B cell (primary cell): ENCODE measurements at regions not wholly inside any gene's neighbourhood (a gene's known extent, or its start where the extent isn't known, plus 50 kb on each side); places are given as distances from the start of the nearest gene placed in this dataset.

Source experiments
- ATAC-seq: fragments of 200-7000 bp; cut with Tn5 transposase; one replicate; pipeline ENCODE4 v1.10.0; 2021; ENCODE audit warnings: low read depth, mild to moderate bottlenecking, moderate number of reproducible peaks, moderate library complexity
- CTCF ChIA-PET: fragments of 350-600 bp; sonication (Branson Sonifier 250); formaldehyde crosslinking; loops from one replicate; lab custom pipeline; 2021; ENCODE audit warnings: antibody characterized with exemption, inconsistent platforms; lab: Charles Lee
- POLR2A ChIA-PET: fragments of 350-600 bp; sonication (Branson Sonifier 250); formaldehyde crosslinking; loops from one replicate; lab custom pipeline; 2021; ENCODE audit warnings: antibody characterized with exemption; lab: Charles Lee
- DNase-seq: peaks from one replicate; pipeline ENCODE4 v3.0.0; 2013
- H2AFZ ChIP-seq: 2 replicates; pipeline ENCODE4 v1.6.1; 2012; ENCODE audit warnings: mild to moderate bottlenecking, low read depth, low read length; ENCODE audit not compliant: insufficient read depth, poor library complexity, severe bottlenecking
- H3K27ac ChIP-seq, 2 donors: 1 replicate in 1 of 2; 2 replicates in 1 of 2; pipeline ENCODE4 v1.5.1; 2012 to 2013; ENCODE audit warnings: low read length in 2 of 2, mild to moderate bottlenecking in 2 of 2, moderate library complexity in 1 of 2
- H3K27me3 ChIP-seq, 4 experiments: fragments of 200-600 bp in 1 of 4; sonication (generic) in 1 of 4; replicated peaks in 1 of 4; 1 replicate in 2 of 4; 2 replicates in 2 of 4; pipeline versions ENCODE4 v1.6.1 to v1.7.0; 2013 to 2016; ENCODE audit warnings: low read length in 3 of 4, mild to moderate bottlenecking in 2 of 4, mixed read lengths in 1 of 4, moderate library complexity in 1 of 4; ENCODE audit not compliant: insufficient read depth in 4 of 4, control insufficient read depth in 3 of 4; ENCODE audit errors: control extremely low read depth in 1 of 4
- H3K36me3 ChIP-seq, 2 experiments: replicated peaks in 1 of 2; 1 replicate in 1 of 2; 2 replicates in 1 of 2; pipeline versions ENCODE4 v1.6.1 to v1.7.1; 2013; ENCODE audit warnings: low read length in 1 of 2; ENCODE audit not compliant: insufficient read depth in 2 of 2, control insufficient read depth in 1 of 2; ENCODE audit errors: control extremely low read depth in 1 of 2, extremely low read depth in 1 of 2
- H3K4me1 ChIP-seq, 2 donors: fragments of 200-600 bp in 1 of 2; sonication (generic) in 1 of 2; 1 replicate in 1 of 2; 2 replicates in 1 of 2; pipeline versions ENCODE4 v1.5.1 to v1.6.1; 2013 to 2017; ENCODE audit warnings: low read length in 2 of 2; ENCODE audit not compliant: control insufficient read depth in 2 of 2, insufficient read depth in 2 of 2
- H3K4me2 ChIP-seq: replicated peaks from 2 replicates; pipeline ENCODE3; 2012; ENCODE audit warnings: mild to moderate bottlenecking, low read depth, low read length; ENCODE audit not compliant: poor library complexity, severe bottlenecking
- H3K4me3 ChIP-seq, 5 experiments: fragments of 200-600 bp in 1 of 5; sonication (generic) in 1 of 5; 1 replicate in 3 of 5; 2 replicates in 2 of 5; pipeline versions ENCODE4 v1.5.1 to v1.7.0; 2011 to 2016; ENCODE audit warnings: low read length in 4 of 5, mild to moderate bottlenecking in 4 of 5, low read depth in 2 of 5, control low read depth in 1 of 5, moderate library complexity in 1 of 5; ENCODE audit not compliant: insufficient read depth in 1 of 5; ENCODE audit errors: control extremely low read depth in 1 of 5, extremely low read depth in 1 of 5
- H3K79me2 ChIP-seq: fragments of 200-600 bp; sonication (generic); one replicate; pipeline ENCODE4 v1.6.0; 2016; ENCODE audit warnings: low read length; ENCODE audit not compliant: control insufficient read depth, insufficient read depth
- H3K9ac ChIP-seq: fragments of 200-600 bp; sonication (generic); 2 replicates; pipeline ENCODE4 v1.6.1; 2017; ENCODE audit warnings: mild to moderate bottlenecking, low read length, moderate library complexity
- H3K9me3 ChIP-seq, 3 donors: one replicate each; pipeline versions ENCODE4 v1.6.1 to v1.7.1; 2013; ENCODE audit warnings: low read length in 2 of 3; ENCODE audit not compliant: control insufficient read depth in 2 of 3, insufficient read depth in 1 of 3; ENCODE audit errors: control extremely low read depth in 1 of 3
- H4K20me1 ChIP-seq: 2 replicates; pipeline ENCODE4 v1.6.0; 2012; ENCODE audit warnings: mild to moderate bottlenecking, low read length; ENCODE audit not compliant: insufficient read depth, control insufficient read depth, poor library complexity, severe bottlenecking
- H3K27ac Mint-ChIP-seq: one replicate; pipeline ENCODE4 v1.8.0; 2021; ENCODE audit warnings: mixed read lengths
- H3K27me3 Mint-ChIP-seq: one replicate; pipeline ENCODE4 v1.8.0; 2021; ENCODE audit warnings: mixed read lengths
- H3K4me1 Mint-ChIP-seq: one replicate; pipeline ENCODE4 v1.8.0; 2021; ENCODE audit warnings: mixed read lengths
- H3K4me3 Mint-ChIP-seq: one replicate; pipeline ENCODE4 v1.8.0; 2021; ENCODE audit warnings: mixed read lengths
- H3K9me3 Mint-ChIP-seq: one replicate; pipeline ENCODE4 v1.8.0; 2022; ENCODE audit warnings: mixed read lengths; ENCODE audit not compliant: insufficient read depth
- EZH2 ChIP-seq: IDR thresholded peaks from 2 replicates; pipeline ENCODE4 v1.6.1; 2012; ENCODE audit warnings: borderline replicate concordance, low read depth, mild to moderate bottlenecking, moderate library complexity, low read length; ENCODE audit not compliant: insufficient read depth, poor library complexity, severe bottlenecking
- WGBS: methylation state at CpG from one replicate; pipeline ENCODE4 v1.1.5; 2013; ENCODE audit warnings: missing lambda C conversion rate; ENCODE audit not compliant: insufficient coverage; 5-methylcytosine and 5-hydroxymethylcytosine counted together
- intact Hi-C: fragments of 100-400 bp; cut with micrococcal nuclease; formaldehyde crosslinking; loops from one replicate; pipeline ENCODE4 v1.10.0; 2022
- TF ChIP-seq, protein P1 (sequence below): fragments of 200-600 bp; IDR thresholded peaks from one replicate; pipeline ENCODE4 v1.8.0; 2022; ENCODE audit warnings: antibody characterized with exemption, mild to moderate bottlenecking

GRCh38 chr9:32291370-32291769, 93.1 kb upstream of the ACO1 start:
- Mint-ChIP-seq H3K9me3 (peaks cover 2% of the 10 kb centered on the region), H3K27me3 (peaks cover 7% of the 10 kb centered on the region), H3K27ac (no peak overlapping the region), H3K4me3 (no peak overlapping the region), H3K4me1 (no peaks in the 10 kb centered on the region)
- Histone ChIP-seq H4K20me1 (no peaks in the 10 kb centered on the region), H3K79me2 (no peaks in the 10 kb centered on the region), H3K36me3 (no peaks in the 10 kb centered on the region), H3K9ac (no peak overlapping the region), H3K27ac (no peak overlapping the region), H3K4me3 (no peak overlapping the region), H2AFZ (no peak overlapping the region), H3K27me3 (peaks cover 0 to 2% (median 0%) of the 10 kb centered on the region in 4 experiments), H3K9me3 (peaks cover 0 to 6% (median 0%) of the 10 kb centered on the region in 3 donors), H3K4me2 (no peak overlapping the region), H3K4me1 (no peaks in the 10 kb centered on the region)
- WGBS = 89% methylated on average over 3 of the region's 3 CpGs
- no peak for TF ChIP-seq EZH2
- TF ChIP-seq, protein P1, sequence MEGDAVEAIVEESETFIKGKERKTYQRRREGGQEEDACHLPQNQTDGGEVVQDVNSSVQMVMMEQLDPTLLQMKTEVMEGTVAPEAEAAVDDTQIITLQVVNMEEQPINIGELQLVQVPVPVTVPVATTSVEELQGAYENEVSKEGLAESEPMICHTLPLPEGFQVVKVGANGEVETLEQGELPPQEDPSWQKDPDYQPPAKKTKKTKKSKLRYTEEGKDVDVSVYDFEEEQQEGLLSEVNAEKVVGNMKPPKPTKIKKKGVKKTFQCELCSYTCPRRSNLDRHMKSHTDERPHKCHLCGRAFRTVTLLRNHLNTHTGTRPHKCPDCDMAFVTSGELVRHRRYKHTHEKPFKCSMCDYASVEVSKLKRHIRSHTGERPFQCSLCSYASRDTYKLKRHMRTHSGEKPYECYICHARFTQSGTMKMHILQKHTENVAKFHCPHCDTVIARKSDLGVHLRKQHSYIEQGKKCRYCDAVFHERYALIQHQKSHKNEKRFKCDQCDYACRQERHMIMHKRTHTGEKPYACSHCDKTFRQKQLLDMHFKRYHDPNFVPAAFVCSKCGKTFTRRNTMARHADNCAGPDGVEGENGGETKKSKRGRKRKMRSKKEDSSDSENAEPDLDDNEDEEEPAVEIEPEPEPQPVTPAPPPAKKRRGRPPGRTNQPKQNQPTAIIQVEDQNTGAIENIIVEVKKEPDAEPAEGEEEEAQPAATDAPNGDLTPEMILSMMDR = no peak
- intact Hi-C loops = no loop called here
- DNase-seq (no peak), ATAC-seq (no peak)
- CTCF ChIA-PET = no interaction called here
- POLR2A ChIA-PET = no interaction called here

GRCh38 chr9:32292611-32293010, 91.8 kb upstream of the ACO1 start:
- no peaks in the 10 kb centered on the region for H3K4me1 Mint-ChIP-seq
- Histone ChIP-seq H3K79me2 (no peaks in the 10 kb centered on the region), H4K20me1 (no peaks in the 10 kb centered on the region), H3K27ac (no peak overlapping the region), H2AFZ (no peak overlapping the region), H3K4me3 (no peak overlapping the region), H3K27me3 (peaks cover 0 to 2% (median 0%) of the 10 kb centered on the region in 4 experiments), H3K36me3 (no peaks in the 10 kb centered on the region), H3K4me1 (no peaks in the 10 kb centered on the region), H3K9ac (no peak overlapping the region), H3K4me2 (no peak overlapping the region), H3K9me3 (peaks cover 0 to 6% (median 0%) of the 10 kb centered on the region in 3 donors)
- no peak overlapping the region for H3K4me3 Mint-ChIP-seq
- no peak overlapping the region for H3K27ac Mint-ChIP-seq
- H3K27me3 Mint-ChIP-seq = peaks cover 7% of the 10 kb centered on the region
- ChIA-PET CTCF (no interaction called here), POLR2A (no interaction called here)
- TF ChIP-seq, protein P1 = no peak
- TF ChIP-seq EZH2 = no peak
- ATAC-seq (no peak), DNase-seq (no peak)
- 90% methylated on average over 2 of the region's 2 CpGs for WGBS
- H3K9me3 Mint-ChIP-seq = peaks cover 2% of the 10 kb centered on the region
- intact Hi-C loops = no loop called here
